ENCODE measurements at regions not wholly inside any gene's neighbourhood (a gene's known extent, or its start where the extent isn't known, plus 50 kb on each side); places are given as distances from the start of the nearest gene placed in this dataset.
A peak's percentile ranks its signal among the peaks of the same experiment; 100 is the strongest.
"Not testable (repeated sequence)": the region's sequence is repeated elsewhere in the genome, so short reads cannot be mapped to it uniquely, and the experiment has no call there.

GRCh38 chrX:27404366-27404765, 58.8 kb downstream of the PPP4R3C start:
- DNase-seq (ENCODE audit: low read depth in 2 of 2), result no peak

GRCh38 chrX:27399146-27399456, 64.0 kb downstream of the PPP4R3C start:
- DNase-seq (ENCODE audit: low read depth in 2 of 2), result no peak

GRCh38 chrX:27391623-27392022, 71.5 kb downstream of the PPP4R3C start:
- DNase-seq (ENCODE audit: low read depth in 2 of 2), result no peak

GRCh38 chrX:27381419-27381818, 81.7 kb downstream of the PPP4R3C start:
- no peak for DNase-seq (ENCODE audit: low read depth in 2 of 2)

GRCh38 chrX:27380163-27380845, 82.8 kb downstream of the PPP4R3C start:
- DNase-seq (ENCODE audit: low read depth in 2 of 2), result no peak

- DNase-seq (ENCODE audit: low read depth in 2 of 2), result no peak
Measured at GRCh38 chrX:27354021-27354420, 109.1 kb downstream of the PPP4R3C start.

GRCh38 chrX:27350476-27350875, 112.7 kb downstream of the PPP4R3C start:
- DNase-seq (ENCODE audit: low read depth in 2 of 2), result no peak

GRCh38 chrX:27336466-27337091, 126.6 kb downstream of the PPP4R3C start:
- DNase-seq (ENCODE audit: low read depth in 2 of 2), result peak; percentile 1 to 9

- no peak for DNase-seq (ENCODE audit: low read depth in 2 of 2)
Measured at GRCh38 chrX:27321632-27322031, 141.5 kb downstream of the PPP4R3C start.

GRCh38 chrX:27309406-27309805, 153.7 kb downstream of the PPP4R3C start:
- no peak for DNase-seq (ENCODE audit: low read depth in 2 of 2)

- DNase-seq (ENCODE audit: low read depth in 2 of 2), result no peak
Measured at GRCh38 chrX:27307546-27307945, 155.6 kb downstream of the PPP4R3C start.

- not testable (repeated sequence) for DNase-seq (ENCODE audit: low read depth in 2 of 2)
Measured at GRCh38 chrX:27292552-27292951, 170.6 kb downstream of the PPP4R3C start.

GRCh38 chrX:27276751-27277150, 186.4 kb downstream of the PPP4R3C start:
- DNase-seq (ENCODE audit: low read depth in 2 of 2), result no peak

GRCh38 chrX:27254656-27255055, 208.5 kb downstream of the PPP4R3C start:
- DNase-seq (ENCODE audit: low read depth in 2 of 2), result no peak

- no peak for DNase-seq (ENCODE audit: low read depth in 2 of 2)
Measured at GRCh38 chrX:27251369-27251768, 211.8 kb downstream of the PPP4R3C start.

- no peak for DNase-seq (ENCODE audit: low read depth in 2 of 2)
Measured at GRCh38 chrX:27242581-27242980, 220.6 kb downstream of the PPP4R3C start.

GRCh38 chrX:27241981-27242380, 221.2 kb downstream of the PPP4R3C start:
- DNase-seq (ENCODE audit: low read depth in 2 of 2), result no peak

GRCh38 chrX:27240042-27240441, 223.1 kb downstream of the PPP4R3C start:
- not testable (repeated sequence) for DNase-seq (ENCODE audit: low read depth in 2 of 2)

- no peak for DNase-seq (ENCODE audit: low read depth in 2 of 2)
Measured at GRCh38 chrX:27236681-27237080, 226.5 kb downstream of the PPP4R3C start.

GRCh38 chrX:27229721-27230120, 233.4 kb downstream of the PPP4R3C start:
- DNase-seq (ENCODE audit: low read depth in 2 of 2), result no peak

- no peak for DNase-seq (ENCODE audit: low read depth in 2 of 2)
Measured at GRCh38 chrX:27222661-27223060, 240.5 kb downstream of the PPP4R3C start.

GRCh38 chrX:27186671-27187070, 276.5 kb downstream of the PPP4R3C start:
- DNase-seq (ENCODE audit: low read depth in 2 of 2), result peak in 1 of 2 donors; percentile 12

- no peak for DNase-seq (ENCODE audit: low read depth in 2 of 2)
Measured at GRCh38 chrX:27163236-27163635, 299.9 kb downstream of the PPP4R3C start.

GRCh38 chrX:27162496-27162895, 300.6 kb downstream of the PPP4R3C start:
- no peak for DNase-seq (ENCODE audit: low read depth in 2 of 2)

Measured in stimulated activated CD4-positive, alpha-beta T cell treated with anti-CD3 and anti-CD28 coated beads, Interleukin-1b, Interleukin-23, amount 100 ng/mL, for 4 hours (primary cell).